Amniotic stem cell (primary cell): ENCODE measurements at regions not wholly inside any gene's neighbourhood (a gene's known extent, or its start where the extent isn't known, plus 50 kb on each side); places are given as distances from the start of the nearest gene placed in this dataset.

Experiments used
- DNase-seq: peaks from one replicate; lab custom pipeline; 2025; lab: John Stamatoyannopoulos, UW

DNA sequence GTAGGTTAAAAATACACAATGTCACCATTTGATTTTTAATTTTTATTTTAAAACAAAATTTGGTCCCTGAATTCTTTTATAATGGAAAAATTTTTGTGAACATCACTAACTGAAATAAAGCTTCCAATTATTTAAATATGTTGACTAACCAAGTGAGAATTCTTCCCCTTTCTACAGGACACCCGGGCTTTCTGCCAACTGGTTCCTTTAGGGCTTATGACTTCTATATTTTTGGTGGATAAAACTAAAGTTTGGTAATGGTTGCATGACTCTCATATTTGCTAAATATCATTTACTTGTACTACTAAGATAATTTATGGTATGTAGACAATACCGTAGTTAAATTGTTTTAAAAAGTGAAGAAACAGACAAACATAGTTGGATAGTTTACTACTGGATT, 291.0 kb upstream of the DOK6 start:
- peak; percentile 70 for DNase-seq

DNA sequence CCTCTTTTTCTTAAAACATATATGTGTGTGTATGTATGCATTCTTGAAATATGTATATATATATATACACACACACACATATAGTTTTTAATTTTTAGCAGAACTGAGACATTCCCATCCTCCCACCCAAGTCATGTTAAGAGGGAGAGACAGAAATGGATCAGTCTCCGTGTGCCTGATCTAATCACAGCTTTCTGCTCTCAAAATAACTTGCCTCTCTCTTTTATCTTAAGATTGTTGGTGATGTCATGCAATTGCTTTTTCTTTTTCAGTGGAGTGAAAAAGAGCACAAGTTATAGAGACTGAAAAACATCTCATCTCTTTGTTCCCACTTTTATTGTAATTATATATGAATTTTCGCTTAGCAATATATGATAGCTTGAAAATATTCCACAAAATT, 279.9 kb upstream of the DOK6 start:
- DNase-seq, result no peak

DNA sequence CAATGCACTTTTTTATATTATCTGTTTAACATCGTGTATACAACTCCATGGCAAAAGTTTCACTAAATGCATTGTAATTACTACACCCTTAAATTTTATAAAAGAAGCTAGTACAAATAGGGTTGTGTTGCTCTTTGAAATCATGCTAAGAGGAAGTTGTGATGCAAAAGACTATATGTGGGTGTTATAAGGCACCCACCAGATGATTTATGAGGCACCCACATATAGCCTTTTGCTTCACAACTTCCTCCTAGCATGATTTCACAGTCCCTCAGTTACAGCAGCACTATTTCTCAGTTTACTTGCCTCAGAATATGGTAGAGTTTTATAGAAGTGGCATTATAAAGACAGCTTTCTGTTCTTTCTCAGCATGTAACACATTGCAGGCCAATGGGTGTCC, 277.3 kb upstream of the DOK6 start:
- no peak for DNase-seq

DNA sequence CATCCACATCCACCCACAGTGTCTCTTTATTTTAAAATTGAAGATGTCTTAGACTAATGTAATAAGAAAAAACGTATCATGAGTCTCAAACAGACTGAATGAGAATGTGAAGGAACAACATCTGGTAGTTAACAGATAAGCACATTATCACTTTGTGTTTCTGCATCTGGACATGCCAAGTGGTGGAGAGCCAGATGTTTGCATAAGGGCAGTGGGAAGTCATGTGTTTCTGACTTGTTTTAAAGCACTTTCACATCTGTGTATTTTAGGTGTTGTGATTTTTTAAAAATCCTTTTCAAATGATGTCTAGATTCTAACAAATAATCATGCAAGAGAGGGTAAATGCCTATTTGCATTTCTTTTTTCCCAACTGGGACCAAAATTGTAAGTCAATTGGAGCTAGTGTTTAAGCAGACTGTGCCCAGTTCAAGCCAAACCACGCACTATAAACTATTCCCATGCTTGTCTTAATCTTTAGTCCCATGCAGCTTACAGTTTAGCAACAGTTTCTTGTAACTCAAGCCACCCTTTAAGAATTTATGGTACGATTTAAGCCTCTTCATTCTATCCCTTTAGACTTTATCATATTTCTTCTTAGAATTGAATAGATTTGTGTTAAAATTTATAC, 272.7 kb upstream of the DOK6 start:
- no peak for DNase-seq

DNA sequence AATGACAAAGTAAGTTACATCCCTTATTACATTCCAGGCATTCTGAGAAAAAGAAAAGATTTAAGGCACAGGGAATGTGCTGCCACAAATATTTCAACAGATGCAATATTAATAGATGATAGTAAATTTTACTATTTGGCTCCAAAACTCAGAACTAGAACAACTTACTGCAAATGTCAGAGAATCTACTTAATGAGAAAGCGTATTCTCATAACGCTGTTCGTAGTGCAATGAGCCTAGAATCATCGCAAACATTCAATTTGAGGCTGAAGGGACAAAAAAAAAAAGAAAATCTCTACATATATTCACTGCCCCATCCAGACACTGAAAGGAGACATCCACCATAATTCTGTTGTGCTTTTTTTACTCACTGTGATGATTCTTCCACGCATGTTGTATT, 272.1 kb upstream of the DOK6 start:
- no peak for DNase-seq

DNA sequence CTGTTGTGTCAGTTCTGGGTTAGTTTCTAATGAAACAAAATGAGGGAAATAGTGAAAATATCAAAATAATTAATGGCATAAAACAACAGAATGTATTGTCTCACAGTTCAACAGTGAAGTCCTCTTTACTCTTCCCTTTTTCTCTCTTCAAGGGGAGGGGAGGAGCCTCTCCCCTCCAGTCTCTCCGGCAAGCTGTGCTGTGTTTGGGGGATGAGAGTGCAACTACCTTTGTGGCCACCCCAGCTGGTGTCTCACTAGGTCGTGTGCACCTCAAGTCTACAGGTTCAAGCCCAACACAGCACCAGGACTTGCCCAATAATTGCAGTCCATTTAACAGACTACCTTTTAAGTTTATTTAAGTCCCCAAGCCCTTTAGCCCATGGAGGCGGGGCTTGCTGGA, 271.7 kb upstream of the DOK6 start:
- no peak for DNase-seq

DNA sequence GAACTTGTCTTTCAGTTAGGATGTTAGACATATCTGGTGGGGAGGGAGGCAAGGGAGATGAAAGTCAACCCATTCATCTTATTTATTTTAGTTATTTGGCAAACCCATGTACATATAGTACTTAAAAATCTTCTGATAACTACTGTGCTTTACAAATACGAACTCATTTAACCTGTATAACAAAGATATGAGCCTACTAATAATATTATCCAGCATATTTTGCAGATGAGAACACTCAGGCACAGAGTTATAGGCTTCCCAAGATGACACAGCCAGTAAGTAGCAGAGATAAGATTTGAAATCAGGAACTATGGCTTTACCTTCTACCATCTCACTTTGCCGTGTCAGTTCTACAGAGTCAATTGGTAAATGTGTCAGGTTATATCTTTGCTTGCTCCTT, 262.6 kb upstream of the DOK6 start:
- DNase-seq, result no peak

DNA sequence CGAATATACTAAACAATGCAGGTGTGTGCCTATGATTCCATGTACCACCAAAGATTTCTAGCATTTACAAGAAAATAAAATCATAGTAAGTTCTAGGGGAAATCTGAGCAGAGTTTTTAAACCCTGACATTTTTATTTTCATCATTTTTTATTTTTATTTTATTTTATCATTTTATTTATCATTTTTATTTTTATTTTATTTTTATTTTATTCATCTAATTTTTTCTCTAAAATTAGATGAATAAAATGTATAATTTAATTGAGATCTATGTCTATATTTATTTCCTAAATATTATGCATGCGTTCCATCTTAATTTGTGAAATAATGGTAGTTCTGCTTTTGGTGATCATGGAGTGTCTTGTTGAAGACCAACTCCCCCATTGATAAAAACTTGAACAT, 257.6 kb upstream of the DOK6 start:
- no peak for DNase-seq

DNA sequence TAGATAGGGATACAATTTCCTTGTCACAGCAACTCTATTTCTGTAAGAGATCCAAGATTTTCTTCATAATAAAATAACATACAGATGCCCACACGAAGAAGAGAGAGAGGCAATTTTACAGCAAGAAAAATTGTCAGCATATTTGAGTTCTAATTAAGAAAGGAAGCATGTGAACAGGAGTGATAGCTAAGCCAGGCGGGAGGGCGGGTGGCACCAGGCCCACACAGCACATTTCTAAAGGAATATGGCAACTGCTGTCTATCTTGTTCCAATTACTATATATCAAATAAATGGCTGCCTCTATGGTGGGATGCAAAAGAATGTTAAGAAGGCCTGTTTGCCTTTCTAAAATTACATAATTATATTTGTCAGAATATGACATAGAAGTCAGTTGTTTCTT, 248.3 kb upstream of the DOK6 start:
- DNase-seq, result no peak

DNA sequence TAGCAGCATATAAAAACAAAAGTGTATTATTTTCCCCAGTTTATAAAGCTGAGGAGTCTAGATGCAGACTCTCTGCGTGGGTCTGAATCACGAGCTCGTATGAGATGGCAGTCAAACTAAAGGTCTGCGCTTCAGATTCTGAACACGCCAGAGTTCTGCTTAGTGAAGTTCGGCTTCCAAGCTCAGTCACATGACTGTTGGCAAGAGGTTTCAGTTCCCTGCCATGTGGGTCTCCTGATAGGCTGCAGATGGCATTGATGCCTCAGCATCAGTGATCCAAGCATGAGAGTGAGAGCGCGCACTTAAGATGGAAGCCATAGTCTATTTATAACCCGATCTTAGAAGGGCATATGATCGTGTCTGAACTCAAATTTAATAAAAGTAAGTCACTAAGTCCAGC, 242.8 kb upstream of the DOK6 start:
- DNase-seq, result no peak

DNA sequence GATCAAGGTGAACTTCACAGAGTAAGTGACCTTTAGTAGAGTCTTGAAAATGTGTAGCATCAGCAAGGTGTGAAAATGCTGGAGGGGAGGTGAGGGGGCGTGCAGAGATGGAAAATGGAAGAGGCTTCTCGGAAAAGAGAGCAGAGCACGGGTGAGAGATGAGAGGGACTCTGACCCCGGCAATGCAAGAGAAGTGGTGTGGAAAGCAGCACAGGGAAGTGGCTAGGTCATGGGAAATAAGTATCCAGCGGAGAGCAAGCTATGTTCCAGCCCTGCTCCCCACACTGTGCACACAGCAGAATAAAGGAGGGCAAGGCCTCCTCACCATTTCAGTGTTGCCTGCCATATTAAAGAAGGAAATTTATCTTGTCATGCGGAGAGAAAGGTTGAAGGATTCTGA, 241.7 kb upstream of the DOK6 start:
- DNase-seq, result no peak

DNA sequence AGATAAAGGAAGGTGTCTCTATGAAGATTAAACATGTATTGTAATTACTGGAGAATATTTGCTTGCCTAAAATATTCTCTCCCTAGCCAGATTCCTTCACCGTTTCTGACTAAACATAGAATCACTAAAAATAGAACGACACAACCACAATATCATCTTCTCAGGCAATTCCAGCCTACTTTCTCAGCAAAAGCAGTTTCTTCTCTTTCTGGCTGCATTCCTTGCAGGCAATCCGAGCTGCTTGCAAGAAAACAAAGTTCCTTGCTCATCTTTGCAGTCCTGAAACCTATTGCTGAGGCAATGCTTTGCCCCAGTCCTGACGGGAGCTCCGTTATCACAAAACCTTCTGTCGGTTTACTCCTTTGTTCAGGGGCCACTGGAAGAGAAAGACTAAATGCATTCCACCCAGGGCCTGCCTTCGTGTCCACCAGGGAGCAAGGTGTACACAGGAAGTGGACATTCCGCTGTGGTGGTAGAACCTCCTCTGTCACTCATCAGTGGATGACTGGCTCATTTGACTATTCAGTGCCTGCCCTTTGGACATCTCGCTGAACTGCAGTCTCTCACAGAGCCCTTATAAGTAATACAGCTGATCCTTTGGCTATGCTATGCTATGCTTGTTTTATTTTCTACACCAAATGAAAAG, 239.2 kb upstream of the DOK6 start:
- peak; percentile 8 for DNase-seq

DNA sequence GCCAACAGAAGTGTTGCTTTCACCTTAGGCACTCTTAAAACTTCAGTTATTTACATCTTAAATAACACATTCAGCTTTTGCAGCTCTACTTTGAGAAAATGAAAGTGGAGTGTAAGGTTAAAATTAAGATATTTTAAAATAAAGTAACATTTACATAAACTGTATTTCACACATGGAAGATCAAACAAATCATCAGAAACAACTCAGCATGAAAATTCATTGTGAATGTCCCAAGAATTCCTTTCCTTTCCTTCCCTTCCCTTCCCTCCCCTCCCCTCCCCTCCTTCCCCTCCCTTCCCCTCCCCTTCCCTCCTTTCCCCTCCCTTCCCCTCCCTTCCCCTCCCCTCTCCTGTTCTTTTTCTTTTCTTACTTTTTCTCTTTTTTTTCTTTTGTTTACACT, 238.0 kb upstream of the DOK6 start:
- no peak for DNase-seq

DNA sequence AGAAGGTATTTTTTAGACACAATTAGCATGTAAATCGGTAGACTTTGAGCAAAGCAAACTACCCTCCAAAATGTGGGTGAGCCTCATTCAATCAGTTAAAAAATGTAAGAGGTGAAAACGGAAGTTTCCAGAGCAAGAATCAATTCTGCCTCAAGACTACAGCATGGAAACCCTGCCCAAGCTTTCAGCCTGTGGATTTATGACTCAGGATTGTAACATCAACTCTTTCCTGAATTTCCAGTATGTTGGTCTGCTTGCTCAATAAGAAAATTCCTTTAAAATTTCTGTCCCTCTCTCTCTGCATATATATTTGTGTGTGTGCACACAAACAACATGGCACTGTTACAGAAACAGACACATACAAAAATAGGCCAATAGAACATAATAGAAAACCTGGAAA, 228.6 kb upstream of the DOK6 start:
- no peak for DNase-seq

DNA sequence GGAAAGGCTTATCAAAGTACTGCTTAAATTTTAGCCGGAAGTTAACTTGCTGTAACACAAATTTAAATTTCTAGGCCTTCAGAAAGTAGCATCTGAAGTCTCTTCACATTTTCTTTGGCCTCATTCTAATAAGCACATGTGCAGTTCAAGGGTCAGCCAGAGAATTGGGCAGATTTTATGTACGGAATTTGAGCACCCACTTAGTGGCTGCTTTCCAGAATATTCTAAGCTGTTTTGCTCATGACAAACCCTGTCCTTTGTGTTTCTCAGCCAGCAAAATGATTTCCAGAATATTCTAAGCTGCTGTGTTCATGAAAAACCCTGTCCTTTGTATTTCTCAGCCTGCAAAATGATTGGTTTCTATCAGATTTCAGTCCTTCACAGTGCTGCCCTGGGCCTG, 225.0 kb upstream of the DOK6 start:
- DNase-seq, result no peak

DNA sequence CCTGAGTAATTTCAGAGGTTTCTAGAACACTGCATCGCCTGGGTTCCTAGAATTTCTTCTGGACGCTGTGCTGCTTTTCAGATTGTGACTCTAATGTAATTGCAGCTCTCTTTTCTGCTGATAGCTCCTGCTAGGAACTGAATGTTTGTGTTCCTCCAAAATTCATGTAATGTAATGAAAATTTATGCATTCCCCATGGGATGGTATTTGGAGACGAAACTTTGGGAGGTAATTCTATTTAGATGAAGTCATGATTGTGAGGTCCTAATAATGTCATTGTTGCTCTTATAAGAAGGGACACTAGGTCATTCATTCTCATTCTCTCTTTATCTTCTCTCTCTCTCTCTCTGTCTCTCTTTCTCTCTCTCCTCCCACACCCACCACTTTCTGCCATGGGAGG, 223.9 kb upstream of the DOK6 start:
- DNase-seq, result no peak

DNA sequence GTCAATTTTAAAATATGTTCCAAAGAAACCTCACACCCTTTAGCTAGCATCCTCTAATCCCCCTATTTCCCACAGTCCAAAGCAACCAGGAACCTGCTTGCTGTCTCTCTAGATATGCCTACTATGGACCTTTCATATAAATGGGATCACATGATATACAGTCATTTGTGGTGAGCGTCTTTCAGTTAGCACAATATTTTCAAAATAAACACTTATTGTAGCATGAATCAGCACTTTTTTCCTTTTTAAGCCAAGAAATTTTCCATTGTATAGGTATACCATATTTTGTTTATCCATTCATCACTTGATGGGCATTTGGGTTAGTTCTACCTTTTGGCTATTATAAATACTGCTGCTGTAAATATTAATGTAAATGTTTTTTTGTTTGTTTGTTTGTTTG, 223.0 kb upstream of the DOK6 start:
- DNase-seq, result no peak

DNA sequence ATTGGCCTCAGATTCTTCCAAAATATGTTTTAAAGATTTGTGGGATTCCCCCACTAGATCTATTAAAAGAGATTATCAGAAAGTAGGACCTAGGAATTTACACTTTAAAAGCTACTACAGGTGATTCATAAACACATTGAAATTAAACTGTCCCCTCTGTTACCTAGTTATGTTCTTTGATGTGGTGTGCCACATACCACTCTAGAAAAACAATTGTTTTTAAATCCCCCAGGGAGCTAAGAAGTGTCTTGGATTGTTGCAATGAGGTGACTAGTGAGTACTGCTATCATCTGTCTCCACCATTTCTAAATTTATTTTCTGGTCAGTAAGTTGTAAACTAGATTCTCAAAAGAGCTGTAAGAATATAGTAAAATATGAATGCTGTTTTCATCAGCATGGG, 214.5 kb upstream of the DOK6 start:
- DNase-seq, result no peak

DNA sequence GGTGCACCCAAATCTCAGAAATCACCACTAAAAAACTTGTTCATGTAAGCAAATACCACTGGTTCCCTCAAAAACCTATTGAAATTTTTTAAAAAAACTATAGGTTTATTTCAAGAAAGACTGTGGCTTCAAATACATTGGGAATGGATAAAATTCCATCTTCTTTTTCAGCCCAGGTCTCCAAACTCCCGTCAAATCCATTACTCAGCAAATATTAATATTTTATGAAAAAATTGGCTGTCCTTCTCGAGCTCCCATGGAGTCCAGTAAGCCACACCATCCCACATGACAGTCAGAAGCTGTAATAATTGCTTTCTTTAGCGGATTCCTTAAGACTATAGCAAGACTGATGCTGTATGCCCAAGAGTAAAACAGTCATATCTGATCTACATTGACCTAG, 204.4 kb upstream of the DOK6 start:
- DNase-seq, result no peak

DNA sequence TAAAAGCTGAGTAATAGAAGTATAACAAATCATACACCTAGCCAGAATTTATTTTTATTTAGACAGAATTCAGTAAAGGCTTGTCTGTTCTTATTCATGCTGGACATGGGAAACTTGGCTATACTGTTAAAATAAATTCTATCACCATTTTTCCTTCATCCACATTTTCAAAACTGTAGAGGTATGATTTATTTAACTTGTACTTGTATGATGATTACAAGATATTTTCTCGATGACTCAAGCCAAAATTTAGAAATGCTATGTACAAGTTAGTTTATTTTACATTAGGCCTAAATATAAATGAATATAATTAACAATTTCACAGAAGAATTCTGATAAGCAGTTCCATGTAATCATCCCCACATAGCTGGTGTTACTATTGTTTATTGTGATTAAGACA, 194.8 kb upstream of the DOK6 start:
- DNase-seq, result no peak

DNA sequence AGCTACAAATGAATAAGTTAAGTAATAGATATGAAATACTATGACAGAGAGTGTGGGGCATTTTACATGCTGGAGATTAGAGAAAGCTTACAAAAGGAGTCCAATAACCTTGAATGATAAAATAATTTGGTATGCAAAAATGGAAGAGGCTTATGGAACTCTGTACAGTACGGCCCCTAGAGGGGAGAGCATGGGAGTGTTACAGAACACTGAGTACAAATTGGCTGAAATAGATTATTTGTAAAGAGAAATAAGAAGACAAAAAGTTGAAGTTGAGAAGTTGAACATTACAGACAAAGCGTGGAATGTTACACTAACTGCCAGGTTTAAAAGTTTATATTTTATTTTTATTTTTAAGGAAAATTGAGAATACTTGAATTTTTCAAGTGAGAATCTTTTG, 192.1 kb upstream of the DOK6 start:
- DNase-seq, result no peak

DNA sequence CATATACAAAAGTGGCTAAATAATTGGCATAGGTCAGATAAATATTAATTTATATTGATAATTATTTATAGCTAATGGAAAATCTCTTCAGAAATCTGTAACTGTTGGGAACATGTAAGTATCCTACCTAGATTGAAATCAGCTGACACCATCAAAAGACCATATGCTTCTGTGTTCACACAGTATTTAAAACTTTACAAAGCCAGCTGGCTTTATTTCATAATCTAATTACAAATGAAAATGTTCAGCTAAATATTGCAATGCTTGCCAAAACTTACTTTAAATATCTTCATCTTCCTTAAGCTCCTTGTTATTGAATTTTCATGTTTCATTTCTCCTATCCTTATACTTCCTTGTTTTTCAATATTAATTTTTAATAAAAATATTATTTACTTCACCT, 190.9 kb upstream of the DOK6 start:
- no peak for DNase-seq

DNA sequence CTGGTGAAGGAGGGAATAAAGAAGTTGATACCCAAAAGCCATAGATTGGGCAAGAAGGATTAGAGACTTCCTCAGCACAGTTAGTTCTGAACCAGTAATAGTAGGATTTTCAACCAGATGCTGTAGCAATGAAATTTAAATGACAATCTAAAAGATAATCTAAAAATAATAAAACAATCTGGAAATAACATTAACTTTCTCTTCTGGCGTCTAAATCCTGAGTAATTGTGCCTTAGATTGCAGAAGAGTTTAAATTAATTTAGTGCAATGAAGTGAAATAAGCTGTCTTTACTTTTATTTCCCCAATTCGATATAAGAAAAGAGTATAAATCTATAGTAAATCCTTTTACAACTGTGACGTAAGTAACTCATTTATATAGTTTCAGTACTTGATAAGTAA, 186.8 kb upstream of the DOK6 start:
- no peak for DNase-seq

DNA sequence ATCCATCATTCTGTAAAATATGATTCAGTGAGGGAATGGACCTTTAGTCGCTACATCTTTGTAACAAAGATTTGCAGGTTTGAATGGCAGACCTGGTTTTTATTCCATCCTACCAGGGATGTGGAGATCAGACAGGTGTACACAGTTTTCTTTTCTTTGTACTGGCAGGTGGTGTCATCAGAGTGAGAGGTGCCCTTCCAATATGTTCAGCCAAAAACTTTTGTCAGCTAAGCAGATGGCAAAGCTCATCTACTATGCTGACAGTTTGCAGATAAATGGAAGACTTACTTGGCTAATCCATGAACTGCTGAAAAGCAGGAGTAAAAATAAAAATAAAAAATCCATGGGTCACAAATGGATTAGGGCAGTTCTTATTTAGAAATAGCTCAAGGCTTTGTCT, 185.5 kb upstream of the DOK6 start:
- no peak for DNase-seq

DNA sequence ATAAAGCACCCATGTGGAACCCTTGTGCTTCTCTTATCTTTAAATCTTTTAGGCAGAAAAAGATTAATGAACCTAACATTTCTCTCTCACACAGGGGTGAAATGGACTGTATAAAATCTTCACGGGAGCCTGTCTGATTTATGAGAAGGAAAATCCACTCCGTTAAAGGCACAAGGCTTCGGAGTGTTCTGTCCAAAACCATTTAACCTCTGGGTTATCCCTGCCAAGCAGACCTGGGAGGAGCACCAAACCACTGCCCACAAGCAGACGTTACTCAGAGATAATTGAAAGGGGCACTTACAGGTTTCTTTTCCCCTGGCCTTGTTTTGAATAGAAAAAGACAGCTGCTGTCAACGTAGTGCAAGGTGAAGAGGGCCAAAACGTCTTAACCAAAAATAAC, 184.4 kb upstream of the DOK6 start:
- DNase-seq, result no peak
